PFSK-1 (cell line): ENCODE measurements at regions not wholly inside any gene's neighbourhood (a gene's known extent, or its start where the extent isn't known, plus 50 kb on each side); places are given as distances from the start of the nearest gene placed in this dataset.

ENCODE experiments used
- FOXP2 ChIP-seq: optimal IDR thresholded peaks from 2 replicates; pipeline ENCODE3; 2011; ENCODE audit warnings: borderline replicate concordance, control low read depth, inconsistent platforms; ENCODE audit not compliant: insufficient read depth; ENCODE audit errors: extremely low read length, extremely low read depth
- POLR2AphosphoS5 ChIP-seq: IDR thresholded peaks from 2 replicates; pipeline ENCODE4 v1.6.1; 2012; ENCODE audit warnings: low read depth, mild to moderate bottlenecking, control low read depth, low read length, moderate library complexity
- REST ChIP-seq, 2 experiments: IDR thresholded peaks; 2 replicates each; pipeline versions ENCODE4 v1.6.1 to v1.8.0; 2011 to 2012; ENCODE audit warnings: low read depth in 2 of 2, low read length in 2 of 2, control low read depth in 1 of 2, inconsistent platforms in 1 of 2, mild to moderate bottlenecking in 1 of 2, moderate library complexity in 1 of 2; ENCODE audit not compliant: insufficient read depth in 1 of 2
- SIN3A ChIP-seq: IDR thresholded peaks from 2 replicates; pipeline ENCODE4 v1.6.1; 2012; ENCODE audit warnings: mild to moderate bottlenecking, low read length, moderate library complexity, borderline replicate concordance; ENCODE audit not compliant: insufficient read depth
- TAF1 ChIP-seq: IDR thresholded peaks from 2 replicates; pipeline ENCODE4 v1.6.1; 2012; ENCODE audit warnings: low read length, control low read depth, borderline replicate concordance; ENCODE audit not compliant: insufficient read depth

- TF ChIP-seq SIN3A (no peak), TAF1 (no peak), FOXP2 (no peak), REST (IDR thresholded peaks at IDR 0.05; ENCODE audit: insufficient read depth in 1 of 2, low read depth in 2 of 2, low read length in 2 of 2) (no peak), POLR2AphosphoS5 (no peak)
Observed at GRCh38 chr1:228851193-228851592, 115.9 kb downstream of the RHOU start.

GRCh38 chr1:228851618-228852017, 116.3 kb downstream of the RHOU start:
- TF ChIP-seq FOXP2 (no peak), TAF1 (no peak), POLR2AphosphoS5 (no peak), SIN3A (no peak), REST (IDR thresholded peaks at IDR 0.05; ENCODE audit: insufficient read depth in 1 of 2, low read depth in 2 of 2, low read length in 2 of 2) (no peak)

- TF ChIP-seq SIN3A (no peak), POLR2AphosphoS5 (no peak), REST (IDR thresholded peaks at IDR 0.05; ENCODE audit: insufficient read depth in 1 of 2, low read depth in 2 of 2, low read length in 2 of 2) (no peak), FOXP2 (no peak), TAF1 (no peak)
Observed at GRCh38 chr1:228852024-228852423, 116.7 kb downstream of the RHOU start.

GRCh38 chr1:228852511-228853088, 117.3 kb downstream of the RHOU start:
- TF ChIP-seq TAF1 = no peak
- TF ChIP-seq POLR2AphosphoS5 = no peak
- no peak for TF ChIP-seq SIN3A
- no peak for TF ChIP-seq REST (IDR thresholded peaks at IDR 0.05; ENCODE audit: insufficient read depth in 1 of 2, low read depth in 2 of 2, low read length in 2 of 2)

GRCh38 chr1:228853191-228853590, 117.9 kb downstream of the RHOU start:
- TF ChIP-seq TAF1 = no peak
- TF ChIP-seq SIN3A = no peak
- no peak for TF ChIP-seq FOXP2
- no peak for TF ChIP-seq POLR2AphosphoS5
- TF ChIP-seq REST (IDR thresholded peaks at IDR 0.05; ENCODE audit: insufficient read depth in 1 of 2, low read depth in 2 of 2, low read length in 2 of 2) = no peak
